Testis (tissue), 2 donors: ENCODE measurements at regions not wholly inside any gene's neighbourhood (a gene's known extent, or its start where the extent isn't known, plus 50 kb on each side); places are given as distances from the start of the nearest gene placed in this dataset.

Experiments used
- DNase-seq: peaks from one replicate; pipeline ENCODE4 v3.0.0-alpha.2; 2019
- H3K27ac ChIP-seq, 2 donors: fragments of 200-600 bp; sonication (generic); one replicate each; pipeline ENCODE4 v1.5.1; 2019
- H3K27me3 ChIP-seq: fragments of 200-600 bp; sonication (generic); one replicate; pipeline ENCODE4 v1.5.1; 2019
- H3K36me3 ChIP-seq: fragments of 200-600 bp; sonication (generic); one replicate; pipeline ENCODE4 v1.5.1; 2017; ENCODE audit warnings: low read depth; ENCODE audit errors: missing control alignments
- H3K4me1 ChIP-seq: fragments of 200-600 bp; sonication (generic); one replicate; pipeline ENCODE4 v1.5.1; 2019
- H3K4me3 ChIP-seq, 2 donors: fragments of 200-600 bp; sonication (generic); one replicate each; pipeline ENCODE4 v1.5.1; 2017 to 2019
- H3K9me3 ChIP-seq: fragments of 200-600 bp; sonication (generic); one replicate; pipeline ENCODE4 v1.5.1; 2017
- POLR2A ChIP-seq: fragments of 450-650 bp; IDR thresholded peaks from one replicate; pipeline ENCODE4 v1.6.1; 2017; ENCODE audit warnings: antibody characterized with exemption, mild to moderate bottlenecking, moderate library complexity
- WGBS, 2 donors: methylation state at CpG; one replicate each; pipeline ENCODE4 v1.1.5; 2018; 5-methylcytosine and 5-hydroxymethylcytosine counted together
- intact Hi-C: fragments of 100-400 bp; cut with DNase I; formaldehyde crosslinking; loops from one replicate; pipeline ENCODE4 v1.15.1; 2023; ENCODE audit warnings: low total_unique reads
- TF ChIP-seq, protein P1 (sequence below), 3 experiments: fragments of 450-650 bp in 2 of 3; fragments of 200-600 bp in 1 of 3; sonication (generic) in 1 of 3; IDR thresholded peaks; one replicate each; pipeline ENCODE4 v1.5.1; 2016 to 2019; ENCODE audit warnings: antibody characterized with exemption in 3 of 3, mild to moderate bottlenecking in 2 of 3, moderate library complexity in 1 of 3

DNA sequence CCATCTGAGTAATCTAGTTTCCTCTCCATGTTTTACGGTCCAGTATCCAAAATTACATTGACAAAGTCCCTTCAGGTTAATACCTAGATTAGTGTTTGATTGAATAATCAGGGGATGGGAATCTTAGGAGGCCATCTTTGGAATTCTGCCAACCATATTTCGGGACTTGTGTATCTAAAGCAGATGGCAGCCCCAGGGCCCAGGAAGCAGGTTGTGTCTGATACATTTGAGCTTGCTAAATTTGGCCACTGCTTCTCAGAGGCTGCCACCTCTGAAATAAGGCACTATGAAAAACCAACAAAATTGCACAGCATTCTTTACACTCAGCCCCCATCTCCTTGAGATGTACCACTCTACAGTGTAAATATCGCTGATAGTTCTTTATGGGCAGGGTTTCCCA lies 102.1 kb downstream of the ASB9 start:
- H3K9me3 ChIP-seq, result no peaks in the 10 kb centered on the region
- no peaks in the 10 kb centered on the region for H3K27me3 ChIP-seq
- intact Hi-C loops, result no loop called here
- no peaks in the 10 kb centered on the region for H3K4me1 ChIP-seq
- no peak for DNase-seq
- 87 to 94% methylated on average over 3 of the region's 3 CpGs for WGBS, 2 donors
- H3K4me3 ChIP-seq, result no peak overlapping the region
- no peak for TF ChIP-seq POLR2A
- TF ChIP-seq, protein P1, sequence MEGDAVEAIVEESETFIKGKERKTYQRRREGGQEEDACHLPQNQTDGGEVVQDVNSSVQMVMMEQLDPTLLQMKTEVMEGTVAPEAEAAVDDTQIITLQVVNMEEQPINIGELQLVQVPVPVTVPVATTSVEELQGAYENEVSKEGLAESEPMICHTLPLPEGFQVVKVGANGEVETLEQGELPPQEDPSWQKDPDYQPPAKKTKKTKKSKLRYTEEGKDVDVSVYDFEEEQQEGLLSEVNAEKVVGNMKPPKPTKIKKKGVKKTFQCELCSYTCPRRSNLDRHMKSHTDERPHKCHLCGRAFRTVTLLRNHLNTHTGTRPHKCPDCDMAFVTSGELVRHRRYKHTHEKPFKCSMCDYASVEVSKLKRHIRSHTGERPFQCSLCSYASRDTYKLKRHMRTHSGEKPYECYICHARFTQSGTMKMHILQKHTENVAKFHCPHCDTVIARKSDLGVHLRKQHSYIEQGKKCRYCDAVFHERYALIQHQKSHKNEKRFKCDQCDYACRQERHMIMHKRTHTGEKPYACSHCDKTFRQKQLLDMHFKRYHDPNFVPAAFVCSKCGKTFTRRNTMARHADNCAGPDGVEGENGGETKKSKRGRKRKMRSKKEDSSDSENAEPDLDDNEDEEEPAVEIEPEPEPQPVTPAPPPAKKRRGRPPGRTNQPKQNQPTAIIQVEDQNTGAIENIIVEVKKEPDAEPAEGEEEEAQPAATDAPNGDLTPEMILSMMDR (IDR thresholded peaks at IDR 0.05), result no peak
- no peak overlapping the region for H3K27ac ChIP-seq
- H3K36me3 ChIP-seq, result no peaks in the 10 kb centered on the region

DNA sequence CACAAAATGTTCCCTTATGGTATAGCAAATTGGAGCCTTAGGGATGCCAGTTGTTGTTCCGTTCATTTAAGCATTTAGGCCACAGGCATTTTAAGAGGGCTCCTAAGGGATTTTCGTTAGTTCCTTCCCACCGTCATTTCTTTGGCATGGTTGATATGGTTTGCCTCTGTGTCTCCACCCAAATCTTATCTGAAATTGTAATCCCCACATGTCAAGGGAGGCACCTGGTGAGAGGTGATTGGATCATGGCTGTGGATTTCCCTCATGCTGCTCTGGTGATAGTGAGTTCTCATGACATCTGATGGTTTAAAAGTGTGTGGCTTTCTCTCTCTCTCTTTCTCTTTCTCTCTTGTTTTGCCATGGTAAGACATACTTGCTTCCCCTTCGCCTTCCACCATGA lies 104.1 kb downstream of the ASB9 start:
- intact Hi-C loops, result no loop called here
- no peak overlapping the region for H3K27ac ChIP-seq
- no peaks in the 10 kb centered on the region for H3K27me3 ChIP-seq
- no peaks in the 10 kb centered on the region for H3K9me3 ChIP-seq
- no peak overlapping the region for H3K4me3 ChIP-seq
- no peaks in the 10 kb centered on the region for H3K36me3 ChIP-seq
- WGBS, 2 donors, result 87 to 93% methylated on average over 4 of the region's 4 CpGs
- TF ChIP-seq, protein P1 (IDR thresholded peaks at IDR 0.05), result no peak
- no peak for TF ChIP-seq POLR2A
- H3K4me1 ChIP-seq, result no peaks in the 10 kb centered on the region
- DNase-seq, result no peak

- H3K27ac ChIP-seq, result no peak overlapping the region
- no peaks in the 10 kb centered on the region for H3K27me3 ChIP-seq
- no peaks in the 10 kb centered on the region for H3K9me3 ChIP-seq
- H3K4me1 ChIP-seq, result no peaks in the 10 kb centered on the region
- H3K4me3 ChIP-seq, result no peak overlapping the region
- DNase-seq, result no peak
- intact Hi-C loops, result no loop called here
- TF ChIP-seq POLR2A, result no peak
- TF ChIP-seq, protein P1 (IDR thresholded peaks at IDR 0.05), result no peak
- WGBS, 2 donors, result 88 to 89% methylated on average over 3 of the region's 3 CpGs
- H3K36me3 ChIP-seq, result no peaks in the 10 kb centered on the region
Measured at GRCh38 chrX:15163131-15163530, 106.8 kb downstream of the ASB9 start.

DNA sequence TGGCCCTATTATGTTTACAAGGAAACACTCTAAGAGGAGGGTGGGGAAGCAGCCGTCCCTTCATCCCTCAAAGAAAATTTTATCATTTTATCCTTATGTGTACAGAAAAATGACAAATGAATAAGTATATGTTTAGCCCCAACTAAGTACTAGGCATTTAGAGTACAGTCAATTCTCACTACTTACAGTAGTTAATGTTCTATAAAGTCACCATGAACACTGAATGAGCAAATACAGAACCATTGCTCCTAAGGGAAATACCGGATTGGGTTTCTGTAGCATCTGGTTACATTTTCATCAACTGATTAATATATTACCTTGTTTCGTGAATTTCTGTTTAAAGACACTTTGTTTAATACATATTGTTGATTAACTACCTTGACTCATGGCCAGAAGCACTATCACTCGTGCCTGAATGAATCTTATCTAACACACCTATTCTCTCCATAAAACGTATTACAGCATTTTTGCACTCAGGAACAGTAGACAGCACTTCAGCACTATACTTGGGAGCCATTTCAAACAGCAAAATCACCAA lies 109.3 kb downstream of the ASB9 start:
- Histone ChIP-seq H3K27ac (no peak overlapping the region), H3K4me3 (no peak overlapping the region), H3K27me3 (no peaks in the 10 kb centered on the region), H3K4me1 (no peaks in the 10 kb centered on the region), H3K36me3 (no peaks in the 10 kb centered on the region), H3K9me3 (no peaks in the 10 kb centered on the region)
- no peak for TF ChIP-seq POLR2A
- TF ChIP-seq, protein P1 (IDR thresholded peaks at IDR 0.05), result no peak
- intact Hi-C loops, result no loop called here
- WGBS, 2 donors, result 72 to 75% methylated on average over 5 of the region's 5 CpGs
- no peak for DNase-seq

DNA sequence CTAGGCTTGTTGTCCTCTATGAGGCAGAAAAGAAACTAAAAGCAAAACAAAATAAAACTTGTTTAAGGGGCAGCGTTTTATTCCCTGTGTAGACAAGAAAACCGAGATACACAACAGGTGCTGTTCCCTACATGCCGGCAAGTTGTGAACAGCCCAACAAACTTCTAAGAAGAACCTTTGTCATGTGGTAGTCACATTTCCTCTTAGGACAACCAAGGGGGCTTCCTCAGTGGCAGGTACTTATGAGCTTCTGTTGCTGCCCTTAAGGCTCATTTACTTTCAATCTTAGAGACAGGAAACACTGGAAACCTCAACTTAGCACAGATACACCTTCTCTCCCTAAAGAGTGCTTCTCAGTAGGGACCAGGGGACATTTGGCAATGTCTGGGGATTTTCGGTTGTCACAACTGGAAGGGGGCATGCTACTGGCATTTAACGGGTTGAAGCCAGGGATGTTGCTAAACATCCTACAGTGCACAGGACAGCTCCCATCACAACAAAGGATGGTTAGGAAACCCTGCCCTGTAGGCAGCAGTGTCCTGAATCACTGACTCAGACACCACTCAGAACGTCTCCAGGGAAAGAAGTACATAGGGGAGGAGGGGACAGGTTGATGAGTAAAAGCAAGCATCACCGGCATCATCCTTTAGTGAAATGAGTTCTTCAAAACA lies 111.0 kb downstream of the ASB9 start:
- Histone ChIP-seq H3K4me1 (no peaks in the 10 kb centered on the region), H3K27ac (no peak overlapping the region), H3K4me3 (no peak overlapping the region), H3K9me3 (no peaks in the 10 kb centered on the region), H3K36me3 (no peaks in the 10 kb centered on the region), H3K27me3 (no peaks in the 10 kb centered on the region)
- intact Hi-C loops, result no loop called here
- DNase-seq, result no peak
- WGBS, 2 donors, result 88 to 90% methylated on average over 7 of the region's 7 CpGs
- no peak for TF ChIP-seq POLR2A
- TF ChIP-seq, protein P1 (IDR thresholded peaks at IDR 0.05), result no peak
